HG02798 (cell line): ENCODE measurements at regions not wholly inside any gene's neighbourhood (a gene's known extent, or its start where the extent isn't known, plus 50 kb on each side); places are given as distances from the start of the nearest gene placed in this dataset.
"Not testable (repeated sequence)": the region's sequence is repeated elsewhere in the genome, so short reads cannot be mapped to it uniquely, and the experiment has no call there.

Source experiments
- ATAC-seq: cut with Tn5 transposase; IDR thresholded peaks from one replicate; pipeline ENCODE4 v1.9.1; 2021; ENCODE audit warnings: mild to moderate bottlenecking; ENCODE audit not compliant: unreplicated experiment, poor library complexity

DNA sequence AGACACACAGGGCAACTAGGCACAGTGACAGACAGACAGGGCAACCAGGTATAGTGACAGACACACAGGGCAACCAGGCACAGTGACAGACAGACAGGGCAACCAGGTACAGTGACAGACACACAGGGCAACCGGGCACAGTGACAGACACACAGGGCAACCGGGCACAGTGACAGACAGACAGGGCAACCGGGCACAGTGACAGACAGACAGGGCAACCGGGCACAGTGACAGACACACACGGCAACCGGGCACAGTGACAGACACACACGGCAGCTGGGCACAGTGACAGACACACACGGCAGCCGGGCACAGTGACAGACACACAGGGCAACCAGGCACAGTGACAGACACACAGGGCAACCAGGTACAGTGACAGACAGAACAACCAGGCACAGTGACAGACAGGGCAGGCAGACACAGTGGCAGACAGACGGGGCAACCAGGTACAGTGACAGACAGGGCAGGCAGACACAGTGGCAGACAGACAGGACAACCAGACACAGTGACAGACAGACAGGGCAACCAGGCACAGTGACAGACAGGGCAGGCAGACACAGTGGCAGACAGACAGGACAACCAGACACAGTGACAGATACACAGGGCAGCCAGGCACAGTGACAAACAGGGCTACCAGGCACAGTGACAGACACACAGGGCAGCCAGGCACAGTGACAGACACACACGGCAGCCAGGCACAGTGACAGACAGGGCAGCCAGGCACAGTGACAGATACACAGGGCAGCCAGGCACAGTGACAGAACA lies 64.7 kb upstream of the RAB6C start:
- no peak for ATAC-seq

DNA sequence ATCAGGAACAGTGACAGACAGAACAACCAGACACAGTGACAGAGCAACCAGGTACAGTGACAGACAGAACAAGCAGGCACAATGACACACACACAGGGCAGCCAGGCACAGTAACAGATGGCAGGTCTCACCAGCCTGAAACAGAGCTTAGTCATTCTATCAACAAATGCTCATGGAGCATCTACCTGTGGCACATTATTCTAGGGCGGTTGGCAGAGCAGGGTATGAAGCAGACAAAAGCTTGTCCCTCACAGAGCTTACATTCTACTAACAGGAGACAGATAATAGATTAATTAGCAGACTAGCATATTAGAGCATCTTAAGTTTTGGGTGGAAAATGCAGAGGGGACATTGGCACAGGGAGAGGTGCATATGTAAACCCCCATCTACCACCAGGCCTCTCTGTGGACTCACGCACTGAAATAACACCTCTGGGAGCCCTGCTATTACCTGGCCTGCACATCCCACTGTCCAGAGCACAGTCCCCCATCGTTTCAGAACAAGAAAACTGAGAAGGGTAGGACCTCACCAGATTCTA lies 64.1 kb upstream of the RAB6C start:
- no peak for ATAC-seq

DNA sequence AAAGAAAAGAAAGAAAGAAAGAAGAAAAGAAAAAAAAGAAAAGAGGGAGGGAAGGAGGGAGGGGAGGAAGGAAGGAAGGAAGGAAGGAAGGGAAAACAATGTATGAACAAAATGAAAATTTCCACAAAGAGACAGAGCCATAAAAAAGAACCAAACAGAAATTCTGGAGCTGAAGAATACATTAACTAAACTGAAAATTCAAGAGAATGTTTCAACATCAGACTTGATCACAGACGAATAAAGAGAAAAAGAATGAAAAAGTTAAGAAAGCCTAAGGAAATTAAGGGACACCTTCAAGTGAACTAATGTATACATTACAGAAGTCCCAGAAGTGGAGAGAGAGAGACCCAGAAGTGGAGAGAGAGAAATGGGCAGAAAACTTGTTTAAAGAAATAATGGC lies 60.9 kb upstream of the RAB6C start:
- ATAC-seq, result no peak

DNA sequence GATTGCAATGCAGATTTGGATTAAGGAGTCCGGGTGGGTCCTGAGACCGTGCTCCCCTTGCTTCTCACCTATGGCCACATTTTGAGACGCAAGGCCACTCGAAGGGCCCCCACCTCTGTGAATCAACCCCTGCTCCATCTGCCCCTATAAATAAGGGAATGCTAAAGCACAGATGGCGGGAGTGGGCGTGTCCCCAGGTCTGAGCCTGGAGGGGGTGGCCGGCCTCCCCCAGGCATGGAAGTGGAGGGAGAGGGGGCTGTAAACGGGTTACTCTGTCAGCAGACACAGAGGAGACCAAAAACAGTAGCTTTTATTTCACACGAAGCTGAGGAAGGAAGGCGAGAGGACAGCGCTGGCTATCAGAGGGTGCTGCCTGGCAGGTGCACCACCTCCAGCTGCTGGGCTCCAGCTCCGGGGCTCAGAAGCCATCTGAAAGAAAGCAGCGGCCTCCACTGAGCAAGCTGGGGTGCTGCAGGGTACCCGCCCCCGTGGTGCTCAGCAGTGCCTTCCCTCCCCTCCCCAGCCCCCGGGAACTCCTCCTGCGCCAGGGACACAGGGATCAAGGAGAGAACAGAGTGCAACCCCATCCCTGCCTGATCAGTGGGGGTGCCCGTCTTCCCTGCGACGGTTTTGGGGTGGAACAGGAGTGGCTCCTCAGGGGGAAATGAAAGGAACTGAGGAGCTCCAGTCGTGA lies 56.7 kb upstream of the RAB6C start:
- ATAC-seq, result no peak

DNA sequence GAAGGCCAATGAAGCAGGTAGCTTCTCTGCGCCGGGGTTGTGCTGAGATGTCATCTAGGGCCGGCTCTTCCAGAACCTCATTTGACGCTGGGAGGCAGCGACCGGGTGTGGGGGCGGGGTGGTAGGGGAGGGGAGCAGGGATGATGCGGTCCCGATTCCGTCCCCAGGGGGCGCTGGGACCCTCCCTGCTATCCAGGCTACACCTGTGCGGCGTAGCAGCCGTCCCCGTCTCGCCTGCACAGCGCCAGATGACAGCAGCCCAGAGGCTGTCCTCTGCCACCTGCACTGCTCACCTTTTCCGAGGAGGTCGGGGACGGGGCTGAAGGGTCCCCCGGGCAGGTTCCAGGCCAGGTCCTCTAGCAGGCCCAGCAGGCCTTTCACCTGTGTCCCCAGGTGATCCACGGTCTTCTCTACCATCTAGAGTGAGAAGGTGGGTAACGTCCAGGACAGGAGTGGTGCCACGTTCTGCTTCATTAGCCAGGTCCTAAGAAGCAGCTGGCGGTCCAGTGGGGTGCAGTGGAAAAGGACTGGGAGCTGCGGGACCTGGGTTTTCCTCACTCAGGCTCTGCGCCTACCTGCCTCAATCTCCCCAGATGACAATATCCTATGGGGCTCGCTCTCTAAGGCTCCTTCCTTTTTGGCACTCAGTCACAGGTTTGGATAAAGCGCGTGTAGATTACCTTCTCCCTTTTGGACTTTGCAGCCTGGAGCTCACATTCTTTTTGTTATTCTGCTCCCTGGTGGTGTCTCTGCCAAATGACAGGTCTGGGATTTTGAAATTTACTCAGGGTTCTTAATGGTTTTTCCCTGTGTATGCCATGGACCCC lies 56.0 kb upstream of the RAB6C start:
- no peak for ATAC-seq

GRCh38 chr2:129924115-129924514 lies 55.4 kb upstream of the RAB6C start:
- not testable (repeated sequence) for ATAC-seq

DNA sequence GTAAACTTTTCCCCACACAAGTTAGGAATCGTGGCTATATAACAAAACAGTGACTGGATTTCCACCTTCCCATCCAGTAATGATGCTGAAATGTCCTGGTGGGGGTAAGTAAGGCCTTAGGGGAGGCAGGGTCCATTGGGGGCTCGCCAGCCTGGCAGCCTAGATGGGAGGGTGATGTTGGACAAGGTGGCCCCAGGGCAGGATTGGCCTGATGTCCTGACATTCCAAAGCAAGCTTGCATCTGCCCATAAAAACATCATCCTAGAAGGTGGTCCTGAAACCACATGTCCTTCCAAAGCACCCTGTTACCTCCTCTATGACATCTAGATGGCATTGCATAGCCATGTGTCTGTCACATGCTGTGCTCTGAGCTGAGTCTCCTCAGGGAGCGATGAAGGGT lies 54.1 kb upstream of the RAB6C start:
- ATAC-seq, result no peak

DNA sequence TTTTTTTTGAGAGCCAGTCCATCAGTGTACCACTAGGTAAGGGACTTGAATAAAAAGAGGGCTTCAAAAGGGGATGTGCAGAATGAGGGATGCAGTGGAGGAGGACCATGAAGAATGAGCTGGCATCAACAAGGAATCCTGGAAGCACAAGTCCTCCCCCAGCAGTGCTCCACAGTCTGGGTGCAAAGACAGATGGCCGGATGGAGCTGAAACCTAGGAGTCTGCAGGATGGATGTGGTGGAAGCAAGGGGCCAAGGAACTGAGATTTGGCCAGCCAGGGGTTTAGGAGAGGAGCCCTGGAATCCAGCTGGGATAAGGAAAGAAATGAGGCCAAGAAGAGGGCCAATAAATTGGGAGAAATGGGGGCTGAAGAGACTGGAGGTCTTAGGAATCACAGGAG lies 51.8 kb upstream of the RAB6C start:
- no peak for ATAC-seq

DNA sequence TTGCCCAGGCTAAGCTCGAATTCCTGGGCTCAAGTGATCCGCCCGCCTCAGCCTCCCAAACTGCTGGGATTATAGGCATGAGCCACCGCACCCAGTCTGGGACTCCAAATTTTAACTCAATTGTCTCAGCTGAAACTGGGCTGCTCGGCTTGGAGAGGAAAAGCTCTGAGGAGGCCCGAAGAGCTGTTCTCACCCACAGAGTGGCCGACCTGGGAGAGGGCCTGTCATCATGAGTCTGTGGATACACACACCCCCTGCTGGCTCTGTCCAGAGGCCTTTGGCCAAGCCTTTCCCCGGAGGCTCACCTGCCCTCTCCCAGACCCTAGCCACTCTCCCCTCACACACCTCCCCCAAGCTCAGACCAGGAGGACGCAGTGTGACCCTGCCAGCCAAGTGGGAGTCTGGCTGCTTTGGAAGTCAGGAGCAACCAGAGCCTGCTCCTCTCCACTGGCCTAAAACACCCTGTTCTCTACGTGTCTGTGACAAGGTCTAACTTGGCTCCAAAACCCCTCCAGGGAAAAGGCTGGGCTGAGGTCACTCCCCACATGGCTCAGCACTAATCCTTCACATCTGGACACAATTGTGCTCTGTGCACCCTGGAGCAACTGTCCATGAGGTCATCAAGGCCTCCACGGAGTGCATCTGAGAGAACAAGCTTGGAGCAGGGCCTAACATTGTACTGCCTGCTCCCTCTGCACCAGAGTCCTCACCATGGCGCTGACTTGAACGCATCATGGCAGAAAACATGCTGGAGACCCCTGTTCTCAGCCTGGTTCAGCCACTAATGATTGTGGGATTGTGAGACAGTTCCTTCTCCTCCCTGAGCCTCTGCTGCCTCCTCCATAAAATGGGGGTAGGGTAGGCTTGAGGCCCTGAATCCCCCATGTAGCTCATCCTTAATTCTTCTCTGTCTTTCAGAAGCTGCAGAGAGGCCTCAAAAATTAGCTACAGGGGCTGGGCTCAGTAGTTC lies 49.9 kb upstream of the RAB6C start:
- ATAC-seq, result no peak
